Right lobe of liver (tissue), 4 donors: ENCODE measurements at regions not wholly inside any gene's neighbourhood (a gene's known extent, or its start where the extent isn't known, plus 50 kb on each side); places are given as distances from the start of the nearest gene placed in this dataset.

Source experiments
- POLR2A ChIP-seq: fragments of 450-650 bp; IDR thresholded peaks from one replicate; pipeline ENCODE4 v1.6.1; 2017; ENCODE audit warnings: antibody characterized with exemption, mild to moderate bottlenecking
- TF ChIP-seq, protein P1 (sequence below), 4 donors: fragments of 200-600 bp in 3 of 4; fragments of 450-650 bp in 1 of 4; IDR thresholded peaks; one replicate each; pipeline versions ENCODE4 v1.5.1 to v1.8.0; 2016 to 2022; ENCODE audit warnings: antibody characterized with exemption in 4 of 4, mild to moderate bottlenecking in 2 of 4
- donor health status: DM: no; HTN: no; CAD: no.
- donor health status: DM: no; HTN: no; CAD: no.
- donor health status: DM: no; HTN: yes; CAD: no.

DNA sequence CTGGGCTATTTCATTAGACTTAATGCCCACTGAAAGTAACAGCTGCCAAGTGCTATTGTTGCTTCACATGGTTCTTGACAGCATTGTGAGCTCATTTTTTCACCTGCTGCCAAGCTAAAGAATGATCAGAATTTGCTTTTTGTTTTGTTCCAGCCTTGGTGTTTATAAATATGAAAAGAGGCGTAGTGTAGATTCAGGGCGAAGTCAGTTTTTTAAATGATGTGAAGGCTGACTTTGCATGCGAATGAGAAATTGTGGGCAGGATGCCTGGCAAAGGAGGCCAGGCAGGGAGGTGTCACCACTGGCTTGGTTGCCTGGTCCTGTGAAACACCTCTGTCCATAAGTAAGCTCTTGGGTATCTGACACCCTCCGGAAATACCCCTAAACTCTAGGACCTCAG is 93.3 kb upstream of the NAP1L1 start:
- TF ChIP-seq, protein P1, sequence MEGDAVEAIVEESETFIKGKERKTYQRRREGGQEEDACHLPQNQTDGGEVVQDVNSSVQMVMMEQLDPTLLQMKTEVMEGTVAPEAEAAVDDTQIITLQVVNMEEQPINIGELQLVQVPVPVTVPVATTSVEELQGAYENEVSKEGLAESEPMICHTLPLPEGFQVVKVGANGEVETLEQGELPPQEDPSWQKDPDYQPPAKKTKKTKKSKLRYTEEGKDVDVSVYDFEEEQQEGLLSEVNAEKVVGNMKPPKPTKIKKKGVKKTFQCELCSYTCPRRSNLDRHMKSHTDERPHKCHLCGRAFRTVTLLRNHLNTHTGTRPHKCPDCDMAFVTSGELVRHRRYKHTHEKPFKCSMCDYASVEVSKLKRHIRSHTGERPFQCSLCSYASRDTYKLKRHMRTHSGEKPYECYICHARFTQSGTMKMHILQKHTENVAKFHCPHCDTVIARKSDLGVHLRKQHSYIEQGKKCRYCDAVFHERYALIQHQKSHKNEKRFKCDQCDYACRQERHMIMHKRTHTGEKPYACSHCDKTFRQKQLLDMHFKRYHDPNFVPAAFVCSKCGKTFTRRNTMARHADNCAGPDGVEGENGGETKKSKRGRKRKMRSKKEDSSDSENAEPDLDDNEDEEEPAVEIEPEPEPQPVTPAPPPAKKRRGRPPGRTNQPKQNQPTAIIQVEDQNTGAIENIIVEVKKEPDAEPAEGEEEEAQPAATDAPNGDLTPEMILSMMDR (IDR thresholded peaks at IDR 0.05): no peak
- no peak for TF ChIP-seq POLR2A
